ENCODE measurements at regions not wholly inside any gene's neighbourhood (a gene's known extent, or its start where the extent isn't known, plus 50 kb on each side); places are given as distances from the start of the nearest gene placed in this dataset.

DNA sequence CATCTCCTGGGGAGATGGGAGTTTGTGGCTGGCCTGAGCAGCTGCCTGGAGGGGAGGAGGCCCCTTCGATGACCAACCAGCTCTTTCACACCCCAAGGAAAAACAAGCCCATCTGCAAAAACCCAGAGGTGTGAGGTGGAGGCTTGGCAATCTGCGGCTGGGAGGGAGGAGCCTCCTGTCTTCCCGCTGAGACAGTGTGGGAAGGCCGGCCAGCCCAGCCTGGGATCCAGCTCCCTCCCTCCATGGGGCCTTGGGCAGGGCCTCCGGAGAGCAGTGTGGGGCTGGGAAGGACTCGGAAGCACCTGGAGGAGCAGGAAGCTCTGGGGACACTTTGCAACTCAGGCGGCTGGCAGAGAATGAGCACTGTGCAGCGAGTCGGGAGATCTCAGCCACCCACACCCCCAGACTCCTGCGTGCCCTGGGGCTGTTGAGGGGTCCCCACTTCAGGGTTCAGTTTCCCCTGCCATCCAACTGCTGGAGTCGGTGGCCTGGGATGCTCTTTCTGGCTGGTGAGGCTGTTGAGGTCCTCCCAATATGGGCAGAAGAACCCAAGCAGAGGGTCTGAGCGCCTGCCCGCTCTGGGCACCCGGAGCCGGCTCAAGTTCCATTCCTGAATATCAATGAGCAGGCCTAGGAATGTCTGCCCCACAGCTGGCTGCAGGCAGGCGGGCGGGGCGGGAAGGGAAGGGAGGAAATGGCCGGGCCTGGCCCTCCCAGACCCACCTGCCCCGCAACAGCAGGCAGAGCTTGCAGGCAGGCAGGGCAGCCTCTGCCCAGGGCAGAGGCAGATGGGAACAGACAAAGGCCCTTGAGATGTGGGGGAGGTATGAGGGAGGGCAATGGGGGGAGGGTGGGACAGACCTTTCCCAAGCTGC, 101.1 kb downstream of the FGF18 start:
- intact Hi-C loops (cut with DNase I; ENCODE audit: low total_unique reads) (no loop called here), in situ Hi-C loops (cut with MboI; ENCODE audit: low sequenced_read_pairs in 4 of 4) (no loop called here)
- DNase-seq (no peak), ATAC-seq (no peak)
- TF ChIP-seq, protein P1, sequence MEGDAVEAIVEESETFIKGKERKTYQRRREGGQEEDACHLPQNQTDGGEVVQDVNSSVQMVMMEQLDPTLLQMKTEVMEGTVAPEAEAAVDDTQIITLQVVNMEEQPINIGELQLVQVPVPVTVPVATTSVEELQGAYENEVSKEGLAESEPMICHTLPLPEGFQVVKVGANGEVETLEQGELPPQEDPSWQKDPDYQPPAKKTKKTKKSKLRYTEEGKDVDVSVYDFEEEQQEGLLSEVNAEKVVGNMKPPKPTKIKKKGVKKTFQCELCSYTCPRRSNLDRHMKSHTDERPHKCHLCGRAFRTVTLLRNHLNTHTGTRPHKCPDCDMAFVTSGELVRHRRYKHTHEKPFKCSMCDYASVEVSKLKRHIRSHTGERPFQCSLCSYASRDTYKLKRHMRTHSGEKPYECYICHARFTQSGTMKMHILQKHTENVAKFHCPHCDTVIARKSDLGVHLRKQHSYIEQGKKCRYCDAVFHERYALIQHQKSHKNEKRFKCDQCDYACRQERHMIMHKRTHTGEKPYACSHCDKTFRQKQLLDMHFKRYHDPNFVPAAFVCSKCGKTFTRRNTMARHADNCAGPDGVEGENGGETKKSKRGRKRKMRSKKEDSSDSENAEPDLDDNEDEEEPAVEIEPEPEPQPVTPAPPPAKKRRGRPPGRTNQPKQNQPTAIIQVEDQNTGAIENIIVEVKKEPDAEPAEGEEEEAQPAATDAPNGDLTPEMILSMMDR (IDR thresholded peaks at IDR 0.05 in 4 of 5, conservative IDR thresholded peaks at IDR 0.05 in 1 of 5), result no peak
- TF ChIP-seq POLR2A (IDR thresholded peaks at IDR 0.05), result no peak
- H3K27me3 ChIP-seq, result no peaks in the 10 kb centered on the region
- no peak overlapping the region for H3K27ac ChIP-seq
- H3K4me3 ChIP-seq, result no peak overlapping the region
- no peaks in the 10 kb centered on the region for H3K36me3 ChIP-seq
- H3K9me3 ChIP-seq, result no peaks in the 10 kb centered on the region
- H3K4me1 ChIP-seq, result peaks cover 7 to 11% of the 10 kb centered on the region in 2 donors

DNA sequence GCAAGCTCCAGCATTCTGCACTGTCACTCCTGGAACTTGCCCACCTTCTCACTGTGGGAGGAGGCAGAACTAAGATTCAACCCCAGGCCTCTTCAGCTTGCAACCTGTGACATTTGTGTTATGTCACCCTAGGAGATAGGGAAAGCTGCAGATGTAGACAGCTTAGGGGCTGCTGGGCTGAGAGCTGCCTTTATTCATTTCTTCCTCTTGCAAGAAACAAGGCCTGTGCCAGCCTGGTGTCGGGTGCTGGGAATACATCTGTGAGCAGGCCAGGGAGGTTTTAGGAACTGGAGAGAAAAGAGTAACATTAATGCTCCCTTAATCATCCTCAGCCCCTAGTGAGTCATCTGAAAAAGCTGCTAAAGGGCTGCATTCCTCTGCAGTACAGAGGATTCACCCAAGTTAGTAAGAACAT, 101.8 kb downstream of the FGF18 start:
- H3K9me3 ChIP-seq, result no peaks in the 10 kb centered on the region
- H3K4me1 ChIP-seq, result peaks cover 7 to 11% of the 10 kb centered on the region in 2 donors
- peak; percentile 67 to 70 for ATAC-seq
- no peak overlapping the region for H3K27ac ChIP-seq
- no peak overlapping the region for H3K4me3 ChIP-seq
- no peak for DNase-seq
- no peaks in the 10 kb centered on the region for H3K36me3 ChIP-seq
- intact Hi-C loops (cut with DNase I; ENCODE audit: low total_unique reads), result no loop called here
- H3K27me3 ChIP-seq, result no peaks in the 10 kb centered on the region
- in situ Hi-C loops (cut with MboI; ENCODE audit: low sequenced_read_pairs in 4 of 4), result no loop called here
- TF ChIP-seq, protein P1 (IDR thresholded peaks at IDR 0.05 in 4 of 5, conservative IDR thresholded peaks at IDR 0.05 in 1 of 5), result no peak
- TF ChIP-seq POLR2A (IDR thresholded peaks at IDR 0.05), result no peak

DNA sequence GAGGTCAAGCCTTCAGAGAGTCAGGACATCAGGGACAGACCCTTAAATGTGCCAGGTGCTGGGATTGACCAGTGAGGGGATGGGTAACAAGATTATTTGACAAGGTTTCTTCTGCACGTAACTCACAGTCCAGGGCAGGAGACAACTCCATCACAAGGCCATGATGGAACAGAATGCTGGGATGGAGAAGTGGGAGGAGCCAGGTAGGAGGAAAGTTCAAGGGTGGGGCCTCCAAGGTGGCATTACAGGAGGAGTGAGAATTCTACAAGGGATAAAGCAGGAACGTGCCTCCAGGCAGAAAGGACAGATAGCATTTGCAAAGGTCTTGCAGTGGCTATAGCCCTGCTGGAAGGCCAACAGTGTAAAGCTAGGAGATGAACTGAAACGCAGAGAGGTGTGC, 102.2 kb downstream of the FGF18 start:
- no peak overlapping the region for H3K27ac ChIP-seq

DNA sequence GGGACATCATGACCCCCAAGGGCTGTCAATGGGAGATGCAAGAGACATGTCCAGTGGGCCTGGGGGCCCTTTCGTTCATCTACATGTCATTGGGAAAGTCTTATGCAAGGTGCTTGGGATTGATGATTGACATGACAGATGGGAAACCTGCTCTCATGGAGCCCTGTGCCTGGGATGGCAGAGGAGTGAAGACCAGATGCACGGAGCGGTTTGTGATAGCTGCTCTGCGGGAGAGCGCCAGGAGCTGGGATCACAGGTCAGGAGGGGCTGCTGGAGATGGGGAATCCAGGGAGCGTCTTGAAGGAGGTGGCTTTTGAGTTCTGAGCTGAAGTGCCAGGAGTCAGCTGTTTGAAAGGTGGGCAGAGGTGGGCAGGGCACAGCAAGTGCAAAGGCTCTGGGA, 104.3 kb downstream of the FGF18 start:
- Histone ChIP-seq H3K9me3 (no peaks in the 10 kb centered on the region), H3K4me1 (peaks cover 7 to 11% of the 10 kb centered on the region in 2 donors), H3K36me3 (no peaks in the 10 kb centered on the region), H3K27ac (no peak overlapping the region), H3K4me3 (no peak overlapping the region), H3K27me3 (no peaks in the 10 kb centered on the region)
- TF ChIP-seq, protein P1 (IDR thresholded peaks at IDR 0.05 in 4 of 5, conservative IDR thresholded peaks at IDR 0.05 in 1 of 5), result no peak
- no peak for ATAC-seq
- in situ Hi-C loops (cut with MboI; ENCODE audit: low sequenced_read_pairs in 4 of 4), result no loop called here
- intact Hi-C loops (cut with DNase I; ENCODE audit: low total_unique reads), result no loop called here
- DNase-seq, result no peak

More for the DNA sequence above, 102.2 kb downstream of the FGF18 start:
- H3K27me3 ChIP-seq, result no peaks in the 10 kb centered on the region
- no peak overlapping the region for H3K4me3 ChIP-seq
- intact Hi-C loops (cut with DNase I; ENCODE audit: low total_unique reads), result no loop called here
- TF ChIP-seq, protein P1 (IDR thresholded peaks at IDR 0.05 in 4 of 5, conservative IDR thresholded peaks at IDR 0.05 in 1 of 5), result no peak
- TF ChIP-seq POLR2A (IDR thresholded peaks at IDR 0.05), result no peak
- DNase-seq (no peak), ATAC-seq (no peak)
- peaks cover 7 to 11% of the 10 kb centered on the region in 2 donors for H3K4me1 ChIP-seq
- in situ Hi-C loops (cut with MboI; ENCODE audit: low sequenced_read_pairs in 4 of 4), result no loop called here
- H3K9me3 ChIP-seq, result no peaks in the 10 kb centered on the region
- no peaks in the 10 kb centered on the region for H3K36me3 ChIP-seq

Data from gastrocnemius medialis (tissue), 4 donors.